ENCODE measurements at regions not wholly inside any gene's neighbourhood (a gene's known extent, or its start where the extent isn't known, plus 50 kb on each side); places are given as distances from the start of the nearest gene placed in this dataset.
"Not testable (repeated sequence)": the region's sequence is repeated elsewhere in the genome, so short reads cannot be mapped to it uniquely, and the experiment has no call there.

- no peaks in the 10 kb centered on the region for H3K9me3 ChIP-seq (ENCODE audit: low read length)
- H3K4me2 ChIP-seq (ENCODE audit: low read length): no peak overlapping the region
- intact Hi-C loops (cut with micrococcal nuclease; ENCODE audit: unreplicated experiment): no loop called here
- no peaks in the 10 kb centered on the region for H3K9me2 ChIP-seq (ENCODE audit: insufficient read depth, low read length)
- no TSS peak for BruUV-seq (replicated peaks)
- no peak for DNase-seq (ENCODE audit: low spot score)
- ChIA-PET POLR2A (no interaction called here), CTCF (ENCODE audit: unreplicated experiment) (no interaction called here)
- no peak for TF ChIP-seq EZH2phosphoT487 (IDR thresholded peaks at IDR 0.05; ENCODE audit: borderline replicate concordance, low read depth, low read length)
- no peak for TF ChIP-seq CTCF (conservative IDR thresholded peaks at IDR 0.05; ENCODE audit: low read length)
- no peak overlapping the region for H2AFZ ChIP-seq (ENCODE audit: low read length)
- no peaks in the 10 kb centered on the region for H3K79me2 ChIP-seq (ENCODE audit: insufficient read depth, low read depth, low read length)
- H3K27ac ChIP-seq (ENCODE audit: low read depth, low read length, poor library complexity, severe bottlenecking): no peak overlapping the region
- H3K36me3 ChIP-seq (ENCODE audit: insufficient read depth, low read length): no peaks in the 10 kb centered on the region
- no peak overlapping the region for H3K4me3 ChIP-seq (ENCODE audit: low read depth, low read length, poor library complexity, severe bottlenecking)
- no peaks in the 10 kb centered on the region for H4K20me1 ChIP-seq (ENCODE audit: insufficient read depth, low read length)
- H3K4me1 ChIP-seq (ENCODE audit: insufficient read depth, low read length, poor library complexity, severe bottlenecking): no peaks in the 10 kb centered on the region
These were observed 91.7 kb downstream of the SPATA31A6 start for GRCh38 chr9:42275141-42275540.

GRCh38 chr9:42282531-42283178 lies 99.2 kb downstream of the SPATA31A6 start:
- H3K79me2 ChIP-seq (ENCODE audit: insufficient read depth, low read depth, low read length); H2AFZ ChIP-seq (ENCODE audit: low read length); H3K36me3 ChIP-seq (ENCODE audit: insufficient read depth, low read length); BruUV-seq (replicated peaks); H3K4me2 ChIP-seq (ENCODE audit: low read length); H4K20me1 ChIP-seq (ENCODE audit: insufficient read depth, low read length); H3K4me1 ChIP-seq (ENCODE audit: insufficient read depth, low read length, poor library complexity, severe bottlenecking); H3K9me3 ChIP-seq (ENCODE audit: low read length); H3K4me3 ChIP-seq (ENCODE audit: low read depth, low read length, poor library complexity, severe bottlenecking); CTCF ChIA-PET (ENCODE audit: unreplicated experiment); intact Hi-C loops (cut with micrococcal nuclease; ENCODE audit: unreplicated experiment); H3K9me2 ChIP-seq (ENCODE audit: insufficient read depth, low read length); H3K27ac ChIP-seq (ENCODE audit: low read depth, low read length, poor library complexity, severe bottlenecking); DNase-seq (ENCODE audit: low spot score); POLR2A ChIA-PET: not testable (repeated sequence)

- H3K4me1 ChIP-seq (ENCODE audit: insufficient read depth, low read length, poor library complexity, severe bottlenecking); H3K9me2 ChIP-seq (ENCODE audit: insufficient read depth, low read length); BruUV-seq (replicated peaks); H3K4me3 ChIP-seq (ENCODE audit: low read depth, low read length, poor library complexity, severe bottlenecking); H2AFZ ChIP-seq (ENCODE audit: low read length); H3K9me3 ChIP-seq (ENCODE audit: low read length); intact Hi-C loops (cut with micrococcal nuclease; ENCODE audit: unreplicated experiment); H3K36me3 ChIP-seq (ENCODE audit: insufficient read depth, low read length); H3K4me2 ChIP-seq (ENCODE audit: low read length); DNase-seq (ENCODE audit: low spot score); CTCF ChIA-PET (ENCODE audit: unreplicated experiment); POLR2A ChIA-PET; H3K27ac ChIP-seq (ENCODE audit: low read depth, low read length, poor library complexity, severe bottlenecking); H4K20me1 ChIP-seq (ENCODE audit: insufficient read depth, low read length); H3K79me2 ChIP-seq (ENCODE audit: insufficient read depth, low read depth, low read length): not testable (repeated sequence)
These were observed 99.7 kb downstream of the SPATA31A6 start for GRCh38 chr9:42283179-42283543.

GRCh38 chr9:42286145-42286845 lies 102.8 kb downstream of the SPATA31A6 start:
- H3K36me3 ChIP-seq (ENCODE audit: insufficient read depth, low read length); BruUV-seq (replicated peaks); H3K9me3 ChIP-seq (ENCODE audit: low read length); intact Hi-C loops (cut with micrococcal nuclease; ENCODE audit: unreplicated experiment); H3K4me2 ChIP-seq (ENCODE audit: low read length); H3K79me2 ChIP-seq (ENCODE audit: insufficient read depth, low read depth, low read length); H2AFZ ChIP-seq (ENCODE audit: low read length); POLR2A ChIA-PET; DNase-seq (ENCODE audit: low spot score); H4K20me1 ChIP-seq (ENCODE audit: insufficient read depth, low read length); CTCF ChIA-PET (ENCODE audit: unreplicated experiment); H3K4me3 ChIP-seq (ENCODE audit: low read depth, low read length, poor library complexity, severe bottlenecking); H3K9me2 ChIP-seq (ENCODE audit: insufficient read depth, low read length); H3K27ac ChIP-seq (ENCODE audit: low read depth, low read length, poor library complexity, severe bottlenecking); H3K4me1 ChIP-seq (ENCODE audit: insufficient read depth, low read length, poor library complexity, severe bottlenecking): not testable (repeated sequence)

GRCh38 chr9:42288002-42288864 lies 104.8 kb downstream of the SPATA31A6 start:
- H3K27ac ChIP-seq (ENCODE audit: low read depth, low read length, poor library complexity, severe bottlenecking); H4K20me1 ChIP-seq (ENCODE audit: insufficient read depth, low read length); H3K4me1 ChIP-seq (ENCODE audit: insufficient read depth, low read length, poor library complexity, severe bottlenecking); H2AFZ ChIP-seq (ENCODE audit: low read length); H3K79me2 ChIP-seq (ENCODE audit: insufficient read depth, low read depth, low read length); H3K9me3 ChIP-seq (ENCODE audit: low read length); H3K4me3 ChIP-seq (ENCODE audit: low read depth, low read length, poor library complexity, severe bottlenecking); BruUV-seq (replicated peaks); H3K9me2 ChIP-seq (ENCODE audit: insufficient read depth, low read length); intact Hi-C loops (cut with micrococcal nuclease; ENCODE audit: unreplicated experiment); H3K4me2 ChIP-seq (ENCODE audit: low read length); CTCF ChIA-PET (ENCODE audit: unreplicated experiment); POLR2A ChIA-PET; DNase-seq (ENCODE audit: low spot score); H3K36me3 ChIP-seq (ENCODE audit: insufficient read depth, low read length): not testable (repeated sequence)

Data from OCI-LY7 (cell line).